GM12878 (cell line): ENCODE measurements at regions not wholly inside any gene's neighbourhood (a gene's known extent, or its start where the extent isn't known, plus 50 kb on each side); places are given as distances from the start of the nearest gene placed in this dataset.

Experiments
- ATAC-seq: fragments of 200-7000 bp; cut with Tn5 transposase; 3 replicates; pipeline ENCODE4 v1.9.1; 2020; ENCODE audit warnings: mild to moderate bottlenecking, moderate library complexity
- BruUV-seq: library from RNA; stranded (reverse); fragments of 400-500 nt; replicated peaks from 2 replicates; lab custom pipeline; 2021; lab: Mats Ljungman, UMichigan
- CTCF ChIA-PET: fragments of 300-600 bp; sonication (Branson Sonifier 250); formaldehyde crosslinking; extraction: SDS; loops from one replicate; lab custom pipeline; 2021; ENCODE audit warnings: inconsistent platforms; lab: Yijun Ruan, JAX
- POLR2A ChIA-PET: fragments of 350-600 bp; formaldehyde crosslinking; extraction: SDS; loops from one replicate; lab custom pipeline; 2021; ENCODE audit warnings: inconsistent platforms; lab: Charles Lee
- RAD21 ChIA-PET: fragments of 300-600 bp; sonication (Branson Sonifier 250); formaldehyde crosslinking; loops from one replicate; lab custom pipeline; 2023; ENCODE audit warnings: antibody characterized with exemption; ENCODE audit not compliant: unreplicated experiment; lab: Charles Lee
- SMC1A ChIA-PET: fragments of 300-600 bp; sonication (Branson Sonifier 250); formaldehyde crosslinking; loops from one replicate; lab custom pipeline; 2023; ENCODE audit not compliant: unreplicated experiment, uncharacterized antibody; lab: Charles Lee
- DNase-seq: peaks from one replicate; pipeline ENCODE4 v3.0.0-alpha.2; 2011; ENCODE audit warnings: low read depth, low spot score
- FAIRE-seq: peaks from 3 replicates; lab custom pipeline; 2011; peaks lifted over from hg19 to GRCh38; lab: Jason Lieb, UNC
- H2AFZ ChIP-seq: 2 replicates; pipeline ENCODE4 v1.6.0; 2011; ENCODE audit warnings: low read depth, low read length, control low read depth; ENCODE audit not compliant: control insufficient read depth
- H3K27ac ChIP-seq: 2 replicates; pipeline ENCODE4 v1.5.1; 2011; ENCODE audit warnings: control low read depth; ENCODE audit not compliant: control insufficient read depth, insufficient read depth
- H3K27me3 ChIP-seq, 2 experiments: replicated peaks in 1 of 2; 2 replicates each; pipeline versions ENCODE4 v1.6.0 to v1.6.1; 2011; ENCODE audit warnings: low read length in 1 of 2; ENCODE audit not compliant: control insufficient read depth in 2 of 2, insufficient read depth in 2 of 2
- H3K36me3 ChIP-seq, 2 experiments: 2 replicates each; pipeline ENCODE4 v1.5.1; 2011; ENCODE audit warnings: low read length in 1 of 2; ENCODE audit not compliant: control insufficient read depth in 2 of 2, insufficient read depth in 2 of 2
- H3K4me1 ChIP-seq: 2 replicates; pipeline ENCODE4 v1.6.1; 2011; ENCODE audit warnings: mild to moderate bottlenecking, low read length, moderate library complexity, mixed read lengths; ENCODE audit not compliant: control insufficient read depth, insufficient read depth
- H3K4me2 ChIP-seq: 2 replicates; pipeline ENCODE4 v1.6.0; 2011; ENCODE audit warnings: control low read depth; ENCODE audit not compliant: control insufficient read depth, insufficient read depth
- H3K4me3 ChIP-seq: fragments of 200-600 bp; sonication (generic); 2 replicates; pipeline ENCODE4 v1.5.1; 2016
- H3K79me2 ChIP-seq: 2 replicates; pipeline ENCODE4 v1.6.0; 2011; ENCODE audit warnings: low read length; ENCODE audit not compliant: control insufficient read depth, insufficient read depth
- H3K9ac ChIP-seq: 2 replicates; pipeline ENCODE4 v1.8.0; 2011; ENCODE audit warnings: low read length, control low read depth, mixed read lengths; ENCODE audit not compliant: control insufficient read depth, insufficient read depth
- H3K9me3 ChIP-seq: replicated peaks from 3 replicates; pipeline ENCODE4 v1.5.1; 2011; ENCODE audit warnings: mild to moderate bottlenecking, low read length; ENCODE audit not compliant: control insufficient read depth, insufficient read depth
- H4K20me1 ChIP-seq: 2 replicates; pipeline ENCODE4 v1.6.0; 2011; ENCODE audit not compliant: control insufficient read depth, insufficient read depth
- BMI1 ChIP-seq: fragments of 450-650 bp; IDR thresholded peaks from 2 replicates; pipeline ENCODE4 v1.6.1; 2016; ENCODE audit warnings: mild to moderate bottlenecking, moderate library complexity, borderline replicate concordance
- CBFB ChIP-seq: IDR thresholded peaks from 2 replicates; pipeline ENCODE4 v1.6.1; 2016; ENCODE audit warnings: antibody characterized with exemption, low read depth
- DPF2 ChIP-seq: fragments of 450-650 bp; IDR thresholded peaks from 2 replicates; pipeline ENCODE4 v1.6.1; 2017; ENCODE audit warnings: mild to moderate bottlenecking
- E2F4 ChIP-seq: IDR thresholded peaks from 2 replicates; pipeline ENCODE4 v1.6.1; 2012; ENCODE audit warnings: low read depth, low read length, improper control_type of control experiment
- EGR1 ChIP-seq, 2 experiments: IDR thresholded peaks; 1 replicate in 1 of 2; 2 replicates in 1 of 2; pipeline ENCODE4 v1.6.1; 2011 to 2012; ENCODE audit warnings: low read depth in 2 of 2, low read length in 2 of 2, borderline replicate concordance in 1 of 2, mild to moderate bottlenecking in 1 of 2, moderate library complexity in 1 of 2
- HCFC1 ChIP-seq: fragments of 150-350 bp; IDR thresholded peaks from 2 replicates; pipeline ENCODE4 v1.6.1; 2014; ENCODE audit warnings: low read length
- KLF5 ChIP-seq: fragments of 450-650 bp; IDR thresholded peaks from 2 replicates; pipeline ENCODE4 v1.6.1; 2014; ENCODE audit warnings: mild to moderate bottlenecking; ENCODE audit not compliant: partially characterized antibody
- NFYB ChIP-seq: IDR thresholded peaks from 2 replicates; pipeline ENCODE4 v1.6.1; 2011; ENCODE audit warnings: low read depth, mild to moderate bottlenecking, low read length, improper control_type of control experiment, moderate library complexity; ENCODE audit not compliant: insufficient read depth
- NKRF ChIP-seq: fragments of 450-650 bp; conservative IDR thresholded peaks from 2 replicates; pipeline ENCODE4 v1.6.1; 2017; ENCODE audit warnings: mild to moderate bottlenecking, moderate library complexity
- PAX8 ChIP-seq: fragments of 450-650 bp; IDR thresholded peaks from 2 replicates; pipeline ENCODE4 v1.6.1; 2017; ENCODE audit warnings: mild to moderate bottlenecking, moderate library complexity
- RELA ChIP-seq: fragments of 450-650 bp; IDR thresholded peaks from 2 replicates; pipeline ENCODE4 v1.8.0; 2014; ENCODE audit warnings: borderline replicate concordance; ENCODE audit not compliant: partially characterized antibody
- SUPT20H ChIP-seq: IDR thresholded peaks from 2 replicates; pipeline ENCODE4 v1.6.1; 2011; ENCODE audit warnings: low read depth, mild to moderate bottlenecking, low read length, moderate library complexity, borderline replicate concordance; ENCODE audit not compliant: control insufficient read depth
- TCF7 ChIP-seq: IDR thresholded peaks from 2 replicates; pipeline ENCODE4 v1.6.1; 2014; ENCODE audit warnings: antibody characterized with exemption, borderline replicate concordance
- WRNIP1 ChIP-seq: IDR thresholded peaks from 2 replicates; pipeline ENCODE4 v1.6.1; 2011; ENCODE audit warnings: low read depth, low read length, improper control_type of control experiment, borderline replicate concordance
- in situ Hi-C: fragments of 300-500 bp; cut with MboI; formaldehyde crosslinking; loops from 9 replicates; pipeline ENCODE4 v1.14.3; 2018; ENCODE audit warnings: mixed read lengths
- intact Hi-C: fragments of 100-400 bp; cut with micrococcal nuclease; formaldehyde crosslinking; loops from one replicate; pipeline ENCODE4 v1.14.2; 2022; ENCODE audit not compliant: unreplicated experiment
- TF ChIP-seq, protein P1 (sequence below): fragments of 450-650 bp; IDR thresholded peaks from 2 replicates; pipeline ENCODE4 v1.6.1; 2016; ENCODE audit warnings: mild to moderate bottlenecking, moderate library complexity, borderline replicate concordance

DNA sequence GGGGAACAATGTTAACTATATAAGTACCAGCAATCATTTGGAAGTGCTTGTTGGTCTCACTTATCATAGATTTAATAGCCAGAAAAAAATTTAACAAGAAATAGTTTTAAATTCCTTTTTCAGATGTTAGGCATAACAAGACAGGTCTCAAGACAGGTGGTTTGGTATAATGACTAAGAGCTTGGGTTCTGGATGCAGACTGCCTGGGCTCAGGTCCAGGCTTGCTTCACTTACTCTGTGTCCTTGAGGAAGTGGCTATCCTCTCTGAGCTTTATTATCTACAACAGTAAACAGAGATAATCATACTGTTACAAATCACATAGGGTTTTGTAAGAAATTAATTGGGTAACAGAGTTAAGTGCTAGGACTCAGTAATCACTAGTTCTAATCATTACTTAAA, 338.0 kb upstream of the FLRT2 start:
- ChIA-PET CTCF (no interaction called here), SMC1A (no interaction called here)
- BruUV-seq: no TSS peak
- no peaks in the 10 kb centered on the region for H3K36me3 ChIP-seq
- H2AFZ ChIP-seq: no peak overlapping the region
- no peaks in the 10 kb centered on the region for H3K27me3 ChIP-seq
- no peak overlapping the region for H3K9ac ChIP-seq
- H4K20me1 ChIP-seq: no peaks in the 10 kb centered on the region
- intact Hi-C loops (no loop called here), in situ Hi-C loops (no loop called here)
- FAIRE-seq: no peak
- no peak overlapping the region for H3K4me3 ChIP-seq
- no peak for DNase-seq
- no peaks in the 10 kb centered on the region for H3K9me3 ChIP-seq
- no peak overlapping the region for H3K4me2 ChIP-seq
- no peaks in the 10 kb centered on the region for H3K4me1 ChIP-seq
- no peak for ATAC-seq
- TF ChIP-seq KLF5: no peak
- no peak for TF ChIP-seq TCF7
- TF ChIP-seq, protein P1, sequence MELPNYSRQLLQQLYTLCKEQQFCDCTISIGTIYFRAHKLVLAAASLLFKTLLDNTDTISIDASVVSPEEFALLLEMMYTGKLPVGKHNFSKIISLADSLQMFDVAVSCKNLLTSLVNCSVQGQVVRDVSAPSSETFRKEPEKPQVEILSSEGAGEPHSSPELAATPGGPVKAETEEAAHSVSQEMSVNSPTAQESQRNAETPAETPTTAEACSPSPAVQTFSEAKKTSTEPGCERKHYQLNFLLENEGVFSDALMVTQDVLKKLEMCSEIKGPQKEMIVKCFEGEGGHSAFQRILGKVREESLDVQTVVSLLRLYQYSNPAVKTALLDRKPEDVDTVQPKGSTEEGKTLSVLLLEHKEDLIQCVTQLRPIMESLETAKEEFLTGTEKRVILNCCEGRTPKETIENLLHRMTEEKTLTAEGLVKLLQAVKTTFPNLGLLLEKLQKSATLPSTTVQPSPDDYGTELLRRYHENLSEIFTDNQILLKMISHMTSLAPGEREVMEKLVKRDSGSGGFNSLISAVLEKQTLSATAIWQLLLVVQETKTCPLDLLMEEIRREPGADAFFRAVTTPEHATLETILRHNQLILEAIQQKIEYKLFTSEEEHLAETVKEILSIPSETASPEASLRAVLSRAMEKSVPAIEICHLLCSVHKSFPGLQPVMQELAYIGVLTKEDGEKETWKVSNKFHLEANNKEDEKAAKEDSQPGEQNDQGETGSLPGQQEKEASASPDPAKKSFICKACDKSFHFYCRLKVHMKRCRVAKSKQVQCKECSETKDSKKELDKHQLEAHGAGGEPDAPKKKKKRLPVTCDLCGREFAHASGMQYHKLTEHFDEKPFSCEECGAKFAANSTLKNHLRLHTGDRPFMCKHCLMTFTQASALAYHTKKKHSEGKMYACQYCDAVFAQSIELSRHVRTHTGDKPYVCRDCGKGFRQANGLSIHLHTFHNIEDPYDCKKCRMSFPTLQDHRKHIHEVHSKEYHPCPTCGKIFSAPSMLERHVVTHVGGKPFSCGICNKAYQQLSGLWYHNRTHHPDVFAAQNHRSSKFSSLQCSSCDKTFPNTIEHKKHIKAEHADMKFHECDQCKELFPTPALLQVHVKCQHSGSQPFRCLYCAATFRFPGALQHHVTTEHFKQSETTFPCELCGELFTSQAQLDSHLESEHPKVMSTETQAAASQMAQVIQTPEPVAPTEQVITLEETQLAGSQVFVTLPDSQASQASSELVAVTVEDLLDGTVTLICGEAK: no peak
- no peak for TF ChIP-seq HCFC1
- no peak for TF ChIP-seq SUPT20H
- no peak for TF ChIP-seq NKRF
- no peak for TF ChIP-seq WRNIP1
- no peak for TF ChIP-seq CBFB
- no peak for TF ChIP-seq NFYB
- no peak for TF ChIP-seq RELA
- TF ChIP-seq DPF2: no peak
- TF ChIP-seq BMI1: no peak
- TF ChIP-seq EGR1 (IDR thresholded peaks at IDR 0.05; ENCODE audit: borderline replicate concordance in 1 of 2, low read depth in 2 of 2, low read length in 2 of 2): no peak
- TF ChIP-seq PAX8: no peak
- TF ChIP-seq E2F4: no peak
- TF ChIP-seq, all 136 proteins: peak for 0
- ChIA-PET RAD21 (no interaction called here), POLR2A (no interaction called here)
- H3K79me2 ChIP-seq: no peaks in the 10 kb centered on the region
- H3K27ac ChIP-seq: no peak overlapping the region
